Stomach smooth muscle (tissue), 2 donors: ENCODE measurements at regions not wholly inside any gene's neighbourhood (a gene's known extent, or its start where the extent isn't known, plus 50 kb on each side); places are given as distances from the start of the nearest gene placed in this dataset.

ENCODE experiments used
- H3K27ac ChIP-seq: one replicate; pipeline ENCODE4 v1.7.0; 2013; ENCODE audit warnings: mild to moderate bottlenecking, low read length, inconsistent platforms
- H3K27me3 ChIP-seq, 2 donors: one replicate each; pipeline ENCODE4 v1.7.0; 2013; ENCODE audit warnings: low read length in 2 of 2; ENCODE audit not compliant: insufficient read depth in 2 of 2, control insufficient read depth in 1 of 2
- H3K36me3 ChIP-seq, 2 donors: one replicate each; pipeline ENCODE4 v1.7.0; 2013; ENCODE audit warnings: low read length in 2 of 2; ENCODE audit not compliant: control insufficient read depth in 2 of 2, insufficient read depth in 2 of 2
- H3K4me1 ChIP-seq: one replicate; pipeline ENCODE4 v1.7.0; 2013; ENCODE audit warnings: low read length; ENCODE audit not compliant: control insufficient read depth, insufficient read depth
- H3K4me3 ChIP-seq, 2 donors: one replicate each; pipeline ENCODE4 v1.7.0; 2013; ENCODE audit warnings: low read length in 2 of 2
- H3K9ac ChIP-seq, 2 donors: one replicate each; pipeline ENCODE4 v1.7.0; 2013; ENCODE audit warnings: low read length in 2 of 2, mild to moderate bottlenecking in 1 of 2
- H3K9me3 ChIP-seq, 2 donors: one replicate each; pipeline ENCODE4 v1.7.0; 2013; ENCODE audit warnings: low read length in 2 of 2; ENCODE audit not compliant: control insufficient read depth in 2 of 2
- donor health status: healthy.
- donor health status: Pancreatic carcinoma.

DNA sequence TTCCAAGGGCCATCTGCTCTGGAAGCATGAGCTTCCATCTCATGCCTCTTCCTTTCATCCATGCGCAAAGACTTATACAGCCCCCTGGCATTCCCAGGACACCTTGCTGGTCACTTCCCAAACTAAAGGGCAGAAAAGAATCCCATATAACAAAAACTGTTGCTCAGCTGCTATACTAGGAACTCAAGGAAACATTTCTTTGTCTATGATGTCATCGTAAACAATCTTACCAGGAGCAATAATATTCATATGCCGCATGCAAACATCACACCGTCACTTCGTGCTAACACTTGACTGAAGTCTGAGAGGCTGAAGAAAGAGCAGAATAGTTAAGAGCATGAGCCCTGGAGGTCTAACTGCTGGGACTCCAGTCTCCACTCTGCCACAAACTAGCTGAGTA lies 50.5 kb upstream of the CDKN3 start:
- Histone ChIP-seq H3K9ac (no peak overlapping the region), H3K9me3 (no peaks in the 10 kb centered on the region), H3K4me3 (no peak overlapping the region), H3K4me1 (peaks cover 14% of the 10 kb centered on the region), H3K36me3 (no peaks in the 10 kb centered on the region), H3K27me3 (peaks cover 0 to 8% of the 10 kb centered on the region in 2 donors), H3K27ac (no peak overlapping the region)
